BE2C (cell line): ENCODE measurements at regions not wholly inside any gene's neighbourhood (a gene's known extent, or its start where the extent isn't known, plus 50 kb on each side); places are given as distances from the start of the nearest gene placed in this dataset.
A peak's percentile ranks its signal among the peaks of the same experiment; 100 is the strongest.

Experiments used
- DNase-seq: peaks from one replicate; pipeline ENCODE4 v3.0.0-alpha.2; 2020
- H3K27me3 ChIP-seq: fragments of 250-450 bp; sonication (Bioruptor Pico); 2 replicates; pipeline ENCODE4 v1.5.1; 2020; ENCODE audit warnings: mild to moderate bottlenecking
- H3K36me3 ChIP-seq: fragments of 250-450 bp; sonication (Bioruptor Pico); 2 replicates; pipeline ENCODE4 v1.5.1; 2020; ENCODE audit warnings: mild to moderate bottlenecking
- H3K4me1 ChIP-seq: fragments of 250-450 bp; sonication (Bioruptor Pico); 2 replicates; pipeline ENCODE4 v1.5.1; 2020
- H3K4me3 ChIP-seq: 2 replicates; pipeline ENCODE4 v1.5.1; 2011; ENCODE audit warnings: low read depth, low read length
- H3K9me3 ChIP-seq: fragments of 250-450 bp; sonication (Bioruptor Pico); 2 replicates; pipeline ENCODE4 v1.5.1; 2020
- CTCF ChIP-seq: IDR thresholded peaks from 2 replicates; pipeline ENCODE4 v1.5.1; 2012; ENCODE audit warnings: mild to moderate bottlenecking, low read depth, low read length

- Histone ChIP-seq H3K36me3 (no peaks in the 10 kb centered on the region), H3K4me3 (no peak overlapping the region), H3K9me3 (no peaks in the 10 kb centered on the region), H3K4me1 (no peaks in the 10 kb centered on the region), H3K27me3 (no peaks in the 10 kb centered on the region)
- TF ChIP-seq CTCF = no peak
- DNase-seq = no peak
These were observed 1057.4 kb downstream of the EPHA7 start for GRCh38 chr6:92361990-92362389.

- H3K27me3 ChIP-seq = no peaks in the 10 kb centered on the region
- TF ChIP-seq CTCF = no peak
- peak; percentile 29 for DNase-seq
- peaks cover 3% of the 10 kb centered on the region for H3K4me1 ChIP-seq
- no peaks in the 10 kb centered on the region for H3K36me3 ChIP-seq
- no peak overlapping the region for H3K4me3 ChIP-seq
- no peaks in the 10 kb centered on the region for H3K9me3 ChIP-seq
These were observed 1065.0 kb downstream of the EPHA7 start for GRCh38 chr6:92354270-92354829.

- Histone ChIP-seq H3K36me3 (no peaks in the 10 kb centered on the region), H3K4me1 (peaks cover 3% of the 10 kb centered on the region), H3K9me3 (no peaks in the 10 kb centered on the region), H3K4me3 (no peak overlapping the region), H3K27me3 (no peaks in the 10 kb centered on the region)
- DNase-seq = no peak
- no peak for TF ChIP-seq CTCF
These were observed 1067.2 kb downstream of the EPHA7 start for GRCh38 chr6:92352130-92352529.

GRCh38 chr6:92341201-92341600 is 1078.2 kb downstream of the EPHA7 start:
- no peak for TF ChIP-seq CTCF
- H3K4me1 ChIP-seq = no peaks in the 10 kb centered on the region
- H3K4me3 ChIP-seq = no peak overlapping the region
- H3K27me3 ChIP-seq = no peaks in the 10 kb centered on the region
- H3K36me3 ChIP-seq = no peaks in the 10 kb centered on the region
- H3K9me3 ChIP-seq = no peaks in the 10 kb centered on the region
- DNase-seq = no peak

- Histone ChIP-seq H3K4me1 (no peaks in the 10 kb centered on the region), H3K4me3 (no peak overlapping the region), H3K9me3 (no peaks in the 10 kb centered on the region), H3K36me3 (no peaks in the 10 kb centered on the region), H3K27me3 (no peaks in the 10 kb centered on the region)
- DNase-seq = no peak
- TF ChIP-seq CTCF = no peak
These were observed 1079.3 kb downstream of the EPHA7 start for GRCh38 chr6:92339936-92340640.

GRCh38 chr6:92337571-92337970 is 1081.8 kb downstream of the EPHA7 start:
- H3K36me3 ChIP-seq = no peaks in the 10 kb centered on the region
- H3K4me3 ChIP-seq = no peak overlapping the region
- no peaks in the 10 kb centered on the region for H3K4me1 ChIP-seq
- no peaks in the 10 kb centered on the region for H3K27me3 ChIP-seq
- H3K9me3 ChIP-seq = no peaks in the 10 kb centered on the region
- DNase-seq = no peak
- no peak for TF ChIP-seq CTCF
